GM23248 (cell line): ENCODE measurements at regions not wholly inside any gene's neighbourhood (a gene's known extent, or its start where the extent isn't known, plus 50 kb on each side); places are given as distances from the start of the nearest gene placed in this dataset.
A peak's percentile ranks its signal among the peaks of the same experiment; 100 is the strongest.

Source experiments
- DNase-seq: peaks from one replicate; pipeline ENCODE4 v3.0.0-alpha.2; 2015
- H2AFZ ChIP-seq: fragments of 200-600 bp; sonication (generic); 2 replicates; pipeline ENCODE4 v1.6.1; 2016; ENCODE audit warnings: antibody characterized with exemption
- H3F3A ChIP-seq: fragments of 200-600 bp; sonication (generic); 2 replicates; pipeline ENCODE4 v1.6.1; 2016; ENCODE audit warnings: mild to moderate bottlenecking, antibody characterized with exemption, mixed run types; ENCODE audit not compliant: insufficient read depth
- H3K27ac ChIP-seq: fragments of 200-600 bp; sonication (generic); 2 replicates; pipeline ENCODE4 v1.5.1; 2016; ENCODE audit warnings: mild to moderate bottlenecking
- H3K27me3 ChIP-seq: fragments of 200-600 bp; sonication (generic); replicated peaks from 2 replicates; pipeline ENCODE4 v1.6.1; 2016; ENCODE audit warnings: mild to moderate bottlenecking; ENCODE audit not compliant: insufficient read depth
- H3K36me3 ChIP-seq: fragments of 200-600 bp; sonication (generic); 2 replicates; pipeline ENCODE4 v1.6.1; 2016; ENCODE audit warnings: low read depth, mild to moderate bottlenecking
- H3K4me1 ChIP-seq: fragments of 200-600 bp; sonication (generic); 2 replicates; pipeline ENCODE4 v1.6.1; 2016; ENCODE audit warnings: mild to moderate bottlenecking; ENCODE audit not compliant: insufficient read depth
- H3K4me2 ChIP-seq: fragments of 200-600 bp; sonication (generic); one replicate; pipeline ENCODE4 v1.6.1; 2016; ENCODE audit warnings: mild to moderate bottlenecking; ENCODE audit not compliant: unreplicated experiment
- H3K4me3 ChIP-seq: fragments of 200-600 bp; sonication (generic); 2 replicates; pipeline ENCODE4 v1.5.1; 2016; ENCODE audit warnings: mild to moderate bottlenecking
- H3K79me2 ChIP-seq: fragments of 200-600 bp; sonication (generic); 2 replicates; pipeline ENCODE4 v1.6.1; 2016; ENCODE audit warnings: mild to moderate bottlenecking; ENCODE audit not compliant: insufficient read depth
- H3K9ac ChIP-seq: fragments of 200-600 bp; sonication (generic); 2 replicates; pipeline ENCODE4 v1.6.1; 2016; ENCODE audit warnings: mild to moderate bottlenecking
- H3K9me2 ChIP-seq: fragments of 200-600 bp; sonication (generic); 2 replicates; pipeline ENCODE4 v1.6.1; 2016; ENCODE audit warnings: mixed run types, mild to moderate bottlenecking, moderate library complexity; ENCODE audit not compliant: insufficient read depth
- H3K9me3 ChIP-seq: fragments of 200-600 bp; sonication (generic); one replicate; pipeline ENCODE4 v1.6.1; 2017; ENCODE audit warnings: low read depth
- H4K20me1 ChIP-seq: fragments of 200-600 bp; sonication (generic); 2 replicates; pipeline ENCODE4 v1.6.0; 2016; ENCODE audit not compliant: insufficient read depth
- EZH2 ChIP-seq: fragments of 200-600 bp; sonication (generic); IDR thresholded peaks from 2 replicates; pipeline ENCODE4 v1.6.1; 2018; ENCODE audit warnings: antibody characterized with exemption, mild to moderate bottlenecking; ENCODE audit not compliant: insufficient read depth, poor library complexity, severe bottlenecking
- EZH2phosphoT487 ChIP-seq: fragments of 200-600 bp; sonication (generic); IDR thresholded peaks from 2 replicates; pipeline ENCODE4 v1.6.1; 2018; ENCODE audit warnings: antibody characterized with exemption, moderate library complexity, mild to moderate bottlenecking, low read depth; ENCODE audit not compliant: insufficient read depth
- WGBS, 2 experiments: methylation state at CpG; one replicate each; pipeline ENCODE4 v1.1.6; 2015 to 2017; ENCODE audit warnings: low lambda C conversion rate in 2 of 2, low coverage in 1 of 2; ENCODE audit errors: missing lambda C conversion rate in 2 of 2; 5-methylcytosine and 5-hydroxymethylcytosine counted together
- in situ Hi-C: fragments of 300-500 bp; cut with MboI; formaldehyde crosslinking; loops from 2 replicates; pipeline ENCODE4 v1.15.0; 2020

DNA sequence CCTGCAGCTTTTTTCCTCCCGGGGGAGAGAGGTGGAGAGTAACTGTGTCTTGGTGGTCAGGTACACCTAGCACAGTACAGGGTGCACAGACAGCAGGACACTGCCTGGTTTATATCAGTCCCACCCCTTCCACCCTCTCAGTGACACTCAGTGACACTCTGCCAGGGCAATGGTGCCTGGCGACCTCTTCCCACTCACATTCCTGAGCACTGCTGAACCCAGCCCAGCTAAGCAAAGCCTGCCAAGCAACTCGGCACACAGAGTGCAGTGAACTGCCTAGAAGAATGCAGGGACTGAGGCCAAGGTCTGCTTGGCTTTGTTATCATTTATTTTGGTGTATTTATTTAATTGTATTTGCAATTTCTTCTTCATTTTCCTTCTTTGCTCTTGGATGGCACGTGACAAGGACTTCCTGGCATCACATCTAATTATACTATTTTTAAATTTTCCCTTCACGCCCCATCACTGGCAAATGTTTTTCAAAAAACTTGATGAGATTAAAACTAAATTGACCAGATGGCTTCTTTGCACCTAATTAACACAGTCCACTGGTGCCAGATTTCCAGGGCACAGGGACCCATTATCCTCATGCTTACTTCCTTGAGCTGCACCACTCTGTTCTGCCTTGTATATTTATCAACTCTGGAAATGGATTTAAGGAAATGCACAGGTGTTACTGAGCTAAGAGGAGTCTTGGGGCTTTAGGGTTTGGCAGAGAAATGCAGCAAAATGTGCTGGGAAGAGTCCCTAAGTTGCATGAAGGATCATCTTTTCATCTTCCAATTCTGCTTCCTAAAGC is 205.6 kb downstream of the ADAMTS15 start:
- H3F3A ChIP-seq = peaks cover 14% of the 10 kb centered on the region; the same call in 1 of the 2 replicates
- H3K4me2 ChIP-seq = peak overlapping the region; percentile 47
- no peaks in the 10 kb centered on the region for H3K9me3 ChIP-seq
- in situ Hi-C loops = loop anchor here (10.0 kb wide), 1 partner anchor 219 kb away; no protein-coding TSS in a partner anchor
- H3K9me2 ChIP-seq = no peaks in the 10 kb centered on the region
- H2AFZ ChIP-seq = no peak overlapping the region
- TF ChIP-seq EZH2 = no peak
- no peak for TF ChIP-seq EZH2phosphoT487
- H3K27ac ChIP-seq = peak overlapping the region; percentile 81
- peak; percentile 72 for DNase-seq
- H3K9ac ChIP-seq = peak overlapping the region; percentile 49
- H3K4me3 ChIP-seq = no peak overlapping the region
- H4K20me1 ChIP-seq = no peaks in the 10 kb centered on the region
- H3K36me3 ChIP-seq = no peaks in the 10 kb centered on the region
- H3K79me2 ChIP-seq = no peaks in the 10 kb centered on the region
- H3K27me3 ChIP-seq = no peaks in the 10 kb centered on the region
- 10 to 16% methylated on average over 5 of the region's 5 CpGs for WGBS, 2 experiments
- H3K4me1 ChIP-seq = peaks cover 21% of the 10 kb centered on the region

GRCh38 chr11:130655300-130655699 is 206.9 kb downstream of the ADAMTS15 start:
- Histone ChIP-seq H2AFZ (no peak overlapping the region), H3K27me3 (no peaks in the 10 kb centered on the region), H3F3A (peaks cover 14% of the 10 kb centered on the region; the same call in 1 of the 2 replicates), H3K4me2 (no peak overlapping the region), H4K20me1 (no peaks in the 10 kb centered on the region), H3K4me1 (peaks cover 21% of the 10 kb centered on the region), H3K36me3 (no peaks in the 10 kb centered on the region), H3K9me3 (no peaks in the 10 kb centered on the region), H3K9me2 (no peaks in the 10 kb centered on the region), H3K9ac (no peak overlapping the region), H3K27ac (no peak overlapping the region), H3K4me3 (no peak overlapping the region), H3K79me2 (no peaks in the 10 kb centered on the region)
- in situ Hi-C loops = loop anchor here (10.0 kb wide), 1 partner anchor 220 kb away; no protein-coding TSS in a partner anchor
- DNase-seq = no peak
- no peak for TF ChIP-seq EZH2phosphoT487
- no peak for TF ChIP-seq EZH2
- 89 to 90% methylated on average over 2 of the region's 2 CpGs for WGBS, 2 experiments

DNA sequence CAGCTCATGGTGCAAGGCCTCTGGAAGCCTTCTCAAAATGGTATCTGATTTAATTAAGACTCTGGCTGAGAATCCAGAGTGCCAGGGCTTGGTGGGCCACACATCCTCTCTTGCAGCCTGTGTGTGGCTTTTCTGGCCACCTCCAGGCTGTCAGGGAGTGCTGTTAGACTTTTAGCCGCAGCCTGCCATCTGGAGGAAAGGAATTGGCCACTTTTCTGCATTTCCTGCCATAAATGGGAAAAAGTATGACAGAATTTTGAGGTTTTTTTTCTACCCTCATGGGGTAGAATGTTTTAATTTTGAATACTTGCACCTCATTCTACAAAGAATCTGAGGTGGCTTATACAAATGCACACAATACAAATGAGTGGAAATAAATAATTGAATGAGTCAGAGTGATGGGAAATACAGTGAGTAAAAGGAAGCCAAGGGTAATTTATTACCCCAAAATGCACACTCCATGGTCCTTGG is 218.4 kb downstream of the ADAMTS15 start:
- no peak overlapping the region for H3K4me2 ChIP-seq
- no peak overlapping the region for H2AFZ ChIP-seq
- no peaks in the 10 kb centered on the region for H3K9me2 ChIP-seq
- no peaks in the 10 kb centered on the region for H4K20me1 ChIP-seq
- WGBS, 2 experiments = 33 to 36% methylated on average over 1 of the region's 1 CpG
- H3K27me3 ChIP-seq = no peaks in the 10 kb centered on the region
- 0 out of 2 replicates have a peak, but pooled peaks cover 11% of the 10 kb centered on the region for H3F3A ChIP-seq
- no peak overlapping the region for H3K4me3 ChIP-seq
- H3K9ac ChIP-seq = no peak overlapping the region
- no peaks in the 10 kb centered on the region for H3K36me3 ChIP-seq
- H3K27ac ChIP-seq = no peak overlapping the region
- no peaks in the 10 kb centered on the region for H3K79me2 ChIP-seq
- TF ChIP-seq EZH2phosphoT487 = no peak
- no peak for TF ChIP-seq EZH2
- H3K4me1 ChIP-seq = peaks cover 12% of the 10 kb centered on the region
- DNase-seq = peak; percentile 50
- H3K9me3 ChIP-seq = no peaks in the 10 kb centered on the region
- in situ Hi-C loops = no loop called here

DNA sequence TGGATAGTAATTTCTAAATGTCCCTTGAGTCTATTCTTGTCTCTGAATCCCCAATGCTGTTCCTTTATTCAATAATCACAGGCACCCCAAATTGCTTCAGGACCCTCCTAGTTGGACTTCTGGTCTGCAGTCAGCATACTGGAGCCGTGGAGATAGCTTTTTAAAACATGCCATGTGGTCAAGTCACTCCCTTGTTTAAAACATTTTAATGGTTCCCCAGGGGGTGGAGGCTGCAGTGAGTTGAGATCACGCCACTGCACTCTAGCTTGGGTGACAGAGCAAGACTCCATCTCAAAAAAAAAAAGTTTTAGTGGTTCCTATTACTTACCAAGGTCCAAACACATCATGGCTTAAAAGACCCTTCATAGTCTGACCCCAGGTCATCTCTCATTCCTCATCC is 220.3 kb downstream of the ADAMTS15 start:
- Histone ChIP-seq H3F3A (0 out of 2 replicates have a peak, but pooled peaks cover 20% of the 10 kb centered on the region), H3K4me2 (no peak overlapping the region), H3K79me2 (no peaks in the 10 kb centered on the region), H4K20me1 (no peaks in the 10 kb centered on the region), H3K9me2 (no peaks in the 10 kb centered on the region), H3K4me3 (no peak overlapping the region), H3K36me3 (no peaks in the 10 kb centered on the region), H3K4me1 (peaks cover 24% of the 10 kb centered on the region), H2AFZ (no peak overlapping the region), H3K27ac (no peak overlapping the region), H3K9me3 (no peaks in the 10 kb centered on the region), H3K9ac (no peak overlapping the region), H3K27me3 (no peaks in the 10 kb centered on the region)
- in situ Hi-C loops = no loop called here
- 79 to 87% methylated on average over 2 of the region's 2 CpGs for WGBS, 2 experiments
- no peak for TF ChIP-seq EZH2phosphoT487
- no peak for TF ChIP-seq EZH2
- DNase-seq = no peak
